ENCODE measurements at regions not wholly inside any gene's neighbourhood (a gene's known extent, or its start where the extent isn't known, plus 50 kb on each side); places are given as distances from the start of the nearest gene placed in this dataset.
"Not testable (repeated sequence)": the region's sequence is repeated elsewhere in the genome, so short reads cannot be mapped to it uniquely, and the experiment has no call there.

DNA sequence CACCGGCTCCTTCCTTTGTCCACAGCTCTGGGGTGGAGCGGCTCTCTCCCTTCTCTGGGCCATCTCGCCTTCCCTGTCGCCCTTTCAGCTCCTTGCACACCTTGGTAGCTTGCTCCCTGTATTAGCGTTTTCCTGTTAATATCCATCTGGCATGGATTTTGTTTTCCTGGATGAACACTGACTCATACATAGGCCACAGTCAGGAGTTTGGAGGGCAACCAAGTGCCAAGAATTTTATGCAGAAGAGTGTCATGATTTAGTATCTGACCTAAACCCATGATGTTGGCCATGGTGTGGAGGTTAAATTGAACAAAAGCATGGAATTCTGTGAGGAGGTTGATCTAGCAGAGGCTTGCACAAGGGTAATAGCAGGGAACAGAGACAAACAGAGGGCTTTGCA is 180.9 kb downstream of the AIPL1 start:
- TF ChIP-seq, protein P1, sequence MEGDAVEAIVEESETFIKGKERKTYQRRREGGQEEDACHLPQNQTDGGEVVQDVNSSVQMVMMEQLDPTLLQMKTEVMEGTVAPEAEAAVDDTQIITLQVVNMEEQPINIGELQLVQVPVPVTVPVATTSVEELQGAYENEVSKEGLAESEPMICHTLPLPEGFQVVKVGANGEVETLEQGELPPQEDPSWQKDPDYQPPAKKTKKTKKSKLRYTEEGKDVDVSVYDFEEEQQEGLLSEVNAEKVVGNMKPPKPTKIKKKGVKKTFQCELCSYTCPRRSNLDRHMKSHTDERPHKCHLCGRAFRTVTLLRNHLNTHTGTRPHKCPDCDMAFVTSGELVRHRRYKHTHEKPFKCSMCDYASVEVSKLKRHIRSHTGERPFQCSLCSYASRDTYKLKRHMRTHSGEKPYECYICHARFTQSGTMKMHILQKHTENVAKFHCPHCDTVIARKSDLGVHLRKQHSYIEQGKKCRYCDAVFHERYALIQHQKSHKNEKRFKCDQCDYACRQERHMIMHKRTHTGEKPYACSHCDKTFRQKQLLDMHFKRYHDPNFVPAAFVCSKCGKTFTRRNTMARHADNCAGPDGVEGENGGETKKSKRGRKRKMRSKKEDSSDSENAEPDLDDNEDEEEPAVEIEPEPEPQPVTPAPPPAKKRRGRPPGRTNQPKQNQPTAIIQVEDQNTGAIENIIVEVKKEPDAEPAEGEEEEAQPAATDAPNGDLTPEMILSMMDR (IDR thresholded peaks at IDR 0.05; ENCODE audit: insufficient read depth, low read depth, low read length, missing control alignments) = no peak
- no peak overlapping the region for H3K4me3 ChIP-seq (ENCODE audit: low read length)
- no peak for DNase-seq (ENCODE audit: low read depth)

- not testable (repeated sequence) for H3K4me3 ChIP-seq (ENCODE audit: low read length)
These were observed 181.5 kb downstream of the WSCD1 start for GRCh38 chr17:6251640-6252039.

DNA sequence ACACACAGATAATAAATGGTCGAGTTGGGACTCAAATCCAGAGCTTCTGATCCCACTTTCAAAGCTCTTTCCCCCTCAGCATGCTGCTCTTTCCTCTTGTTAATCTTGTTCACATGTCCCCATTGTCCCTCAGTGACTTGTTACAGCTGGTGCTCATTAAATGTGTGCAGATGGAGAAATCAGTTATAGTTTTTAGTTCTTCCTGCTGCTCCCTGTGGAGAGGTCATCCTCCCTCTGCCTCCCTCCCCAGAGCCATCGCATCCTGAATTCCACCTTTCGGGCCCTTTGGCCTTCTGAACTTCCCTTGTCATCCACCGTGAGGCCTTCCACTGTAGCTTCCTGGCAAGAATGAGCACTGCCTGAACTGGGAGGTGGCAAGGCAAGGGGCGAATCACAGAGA is 179.6 kb downstream of the WSCD1 start:
- no peak for DNase-seq (ENCODE audit: low read depth)
- TF ChIP-seq, protein P1 (IDR thresholded peaks at IDR 0.05; ENCODE audit: insufficient read depth, low read depth, low read length, missing control alignments) = no peak
- H3K4me3 ChIP-seq (ENCODE audit: low read length) = no peak overlapping the region

More at GRCh38 chr17:6251640-6252039, 181.5 kb downstream of the WSCD1 start:
- peak; percentile 14 for DNase-seq (ENCODE audit: low read depth)

DNA sequence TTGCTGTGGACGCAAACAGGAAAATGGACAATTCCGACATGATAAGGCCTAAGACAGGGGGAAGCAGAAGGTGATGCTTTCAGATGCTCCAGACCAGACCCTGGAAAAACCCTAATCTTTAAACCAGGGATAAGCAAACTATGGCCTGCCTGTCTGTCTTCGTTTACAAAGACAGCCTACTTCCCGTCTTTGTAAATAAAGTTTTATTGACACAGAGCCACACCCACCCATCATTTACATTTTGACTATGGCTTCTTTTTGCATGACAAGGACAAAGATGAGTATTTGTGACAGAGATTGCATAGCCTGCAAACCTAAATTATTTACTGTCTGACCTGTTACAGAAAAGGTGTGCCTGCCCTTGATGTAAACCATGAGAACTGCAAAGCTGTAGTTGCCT is 177.9 kb downstream of the WSCD1 start:
- TF ChIP-seq, protein P1 (IDR thresholded peaks at IDR 0.05; ENCODE audit: insufficient read depth, low read depth, low read length, missing control alignments) = no peak
- DNase-seq (ENCODE audit: low read depth) = no peak
- no peak overlapping the region for H3K4me3 ChIP-seq (ENCODE audit: low read length)

DNA sequence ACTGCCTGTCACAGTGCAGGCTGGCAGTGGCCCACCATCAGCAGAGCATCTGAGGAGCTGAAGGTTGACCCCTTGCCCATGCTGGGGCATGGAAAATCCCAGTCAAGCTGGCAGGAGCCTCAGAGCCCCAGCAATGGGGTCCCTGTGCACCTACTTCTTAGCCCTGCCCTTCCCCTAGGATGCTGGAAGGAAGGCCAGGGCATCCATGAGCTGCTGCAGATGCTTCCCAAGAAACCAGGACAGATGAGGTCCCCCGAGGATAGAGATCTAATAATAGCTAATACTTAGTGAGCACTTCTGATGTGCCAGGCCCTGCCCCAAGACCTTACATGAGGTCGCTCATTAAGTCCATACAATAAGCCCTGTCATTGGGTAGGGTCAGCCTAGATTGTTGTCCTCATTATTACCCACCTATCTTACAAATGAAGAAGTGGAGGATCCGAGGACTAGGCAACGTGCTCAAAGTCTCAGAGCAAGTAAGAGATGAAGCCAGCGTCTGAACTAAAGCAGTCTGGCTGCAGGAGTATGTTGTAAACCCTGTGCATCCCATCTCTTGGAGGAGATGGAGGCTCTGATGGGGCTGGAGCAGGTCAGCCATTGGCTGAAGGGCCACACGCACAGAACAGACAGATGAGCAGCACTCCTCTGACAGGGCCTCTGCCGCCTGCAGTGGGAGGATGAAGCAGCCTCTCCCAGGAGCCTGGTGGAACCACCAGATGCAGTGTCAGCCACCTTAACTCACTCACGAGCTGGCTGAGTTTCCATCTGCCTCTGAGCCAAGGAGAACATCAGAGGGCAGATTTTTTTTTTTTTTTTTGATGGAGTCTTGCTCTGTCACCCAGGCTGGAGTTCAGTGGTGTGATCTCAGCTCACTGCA is 175.4 kb downstream of the WSCD1 start:
- DNase-seq (ENCODE audit: low read depth) = no peak
- TF ChIP-seq, protein P1 (IDR thresholded peaks at IDR 0.05; ENCODE audit: insufficient read depth, low read depth, low read length, missing control alignments) = no peak
- no peak overlapping the region for H3K4me3 ChIP-seq (ENCODE audit: low read length)

GRCh38 chr17:6244796-6245195 is 174.6 kb downstream of the WSCD1 start:
- no peak overlapping the region for H3K4me3 ChIP-seq (ENCODE audit: low read length)
- DNase-seq (ENCODE audit: low read depth) = peak; percentile 73
- TF ChIP-seq, protein P1 (IDR thresholded peaks at IDR 0.05; ENCODE audit: insufficient read depth, low read depth, low read length, missing control alignments) = no peak

DNA sequence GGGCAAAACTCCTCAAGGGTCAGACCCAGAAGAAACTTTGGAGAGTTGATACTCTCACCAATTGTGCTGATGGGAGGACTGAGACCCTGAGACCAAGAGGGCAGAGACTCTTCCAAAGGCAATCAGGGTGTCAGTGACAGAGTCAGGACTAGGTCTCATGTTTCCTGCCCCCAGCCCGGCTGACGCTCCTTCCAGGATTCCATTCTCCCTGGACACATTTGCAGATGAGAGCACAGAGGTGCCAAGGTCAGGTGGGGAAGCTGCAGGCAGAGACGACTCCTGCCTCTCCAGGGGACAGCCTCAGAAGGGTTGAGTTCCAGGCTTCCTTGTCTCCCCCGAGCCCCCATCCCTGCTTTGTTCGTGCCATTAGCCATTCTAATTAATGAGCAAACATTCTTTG is 174.1 kb downstream of the WSCD1 start:
- H3K4me3 ChIP-seq (ENCODE audit: low read length) = no peak overlapping the region
- DNase-seq (ENCODE audit: low read depth) = no peak
- TF ChIP-seq, protein P1 (IDR thresholded peaks at IDR 0.05; ENCODE audit: insufficient read depth, low read depth, low read length, missing control alignments) = no peak
